ENCODE measurements at regions not wholly inside any gene's neighbourhood (a gene's known extent, or its start where the extent isn't known, plus 50 kb on each side); places are given as distances from the start of the nearest gene placed in this dataset.

DNA sequence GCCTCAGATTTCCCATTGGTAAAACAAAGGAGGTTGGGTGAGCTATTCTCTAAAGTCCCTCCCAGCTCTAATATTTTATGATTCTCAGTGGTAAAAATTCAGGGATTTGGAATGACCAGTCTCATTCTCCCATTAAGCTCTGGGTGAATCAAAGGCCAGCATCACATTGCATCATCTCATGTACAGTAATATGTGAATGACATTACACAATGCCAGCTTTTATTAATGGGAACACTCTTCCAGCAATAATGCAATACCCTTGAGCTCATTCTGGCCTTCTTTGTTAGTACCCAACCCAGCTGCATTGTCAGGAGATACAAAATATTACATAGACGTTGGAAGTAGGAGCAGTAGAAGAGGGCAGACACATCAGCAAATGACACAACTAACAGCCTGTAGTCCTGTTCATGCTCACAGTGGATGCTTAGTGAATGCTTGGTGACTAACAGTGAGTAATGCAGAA, 100.0 kb upstream of the EGR2 start:
- TF ChIP-seq, protein P1, sequence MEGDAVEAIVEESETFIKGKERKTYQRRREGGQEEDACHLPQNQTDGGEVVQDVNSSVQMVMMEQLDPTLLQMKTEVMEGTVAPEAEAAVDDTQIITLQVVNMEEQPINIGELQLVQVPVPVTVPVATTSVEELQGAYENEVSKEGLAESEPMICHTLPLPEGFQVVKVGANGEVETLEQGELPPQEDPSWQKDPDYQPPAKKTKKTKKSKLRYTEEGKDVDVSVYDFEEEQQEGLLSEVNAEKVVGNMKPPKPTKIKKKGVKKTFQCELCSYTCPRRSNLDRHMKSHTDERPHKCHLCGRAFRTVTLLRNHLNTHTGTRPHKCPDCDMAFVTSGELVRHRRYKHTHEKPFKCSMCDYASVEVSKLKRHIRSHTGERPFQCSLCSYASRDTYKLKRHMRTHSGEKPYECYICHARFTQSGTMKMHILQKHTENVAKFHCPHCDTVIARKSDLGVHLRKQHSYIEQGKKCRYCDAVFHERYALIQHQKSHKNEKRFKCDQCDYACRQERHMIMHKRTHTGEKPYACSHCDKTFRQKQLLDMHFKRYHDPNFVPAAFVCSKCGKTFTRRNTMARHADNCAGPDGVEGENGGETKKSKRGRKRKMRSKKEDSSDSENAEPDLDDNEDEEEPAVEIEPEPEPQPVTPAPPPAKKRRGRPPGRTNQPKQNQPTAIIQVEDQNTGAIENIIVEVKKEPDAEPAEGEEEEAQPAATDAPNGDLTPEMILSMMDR (IDR thresholded peaks at IDR 0.05; ENCODE audit: low read depth, low read length), result no peak
- no peak for TF ChIP-seq POLR2A (IDR thresholded peaks at IDR 0.05; ENCODE audit: extremely low read depth, insufficient read length)

Measured in NB4 (cell line).